ENCODE measurements at regions not wholly inside any gene's neighbourhood (a gene's known extent, or its start where the extent isn't known, plus 50 kb on each side); places are given as distances from the start of the nearest gene placed in this dataset.
"Not testable (repeated sequence)": the region's sequence is repeated elsewhere in the genome, so short reads cannot be mapped to it uniquely, and the experiment has no call there.

DNA sequence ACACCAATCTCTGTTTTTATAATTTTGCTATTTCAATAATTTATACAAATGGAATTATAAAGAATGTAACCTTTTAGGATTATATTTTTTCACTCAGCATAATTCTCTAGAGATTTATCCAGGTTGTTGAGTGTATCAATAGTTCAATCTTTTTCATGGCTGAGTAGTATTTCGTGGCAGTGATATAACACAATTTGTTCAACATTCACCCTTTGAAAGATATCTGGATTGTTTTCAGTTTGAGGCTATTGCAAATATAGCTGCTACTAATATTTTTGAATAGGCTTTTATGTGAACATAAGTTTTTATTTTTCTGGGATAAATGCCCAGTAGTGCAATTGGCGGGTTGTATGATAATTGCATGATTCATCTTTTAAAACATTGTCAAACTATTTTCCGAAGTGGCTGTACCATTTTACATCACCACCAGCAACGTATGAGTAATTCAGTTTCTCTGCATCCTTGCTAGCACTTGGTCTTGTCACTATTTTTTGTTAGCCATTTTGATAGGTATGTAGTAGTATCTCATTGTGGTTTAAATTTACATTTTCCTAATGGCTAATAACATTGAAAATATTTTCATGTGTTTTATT, 55.6 kb upstream of the ABCD3 start:
- DNase-seq (ENCODE audit: low spot score), result no peak

GRCh38 chr1:94358630-94359599, 59.3 kb upstream of the ABCD3 start:
- DNase-seq (ENCODE audit: low spot score), result no peak

DNA sequence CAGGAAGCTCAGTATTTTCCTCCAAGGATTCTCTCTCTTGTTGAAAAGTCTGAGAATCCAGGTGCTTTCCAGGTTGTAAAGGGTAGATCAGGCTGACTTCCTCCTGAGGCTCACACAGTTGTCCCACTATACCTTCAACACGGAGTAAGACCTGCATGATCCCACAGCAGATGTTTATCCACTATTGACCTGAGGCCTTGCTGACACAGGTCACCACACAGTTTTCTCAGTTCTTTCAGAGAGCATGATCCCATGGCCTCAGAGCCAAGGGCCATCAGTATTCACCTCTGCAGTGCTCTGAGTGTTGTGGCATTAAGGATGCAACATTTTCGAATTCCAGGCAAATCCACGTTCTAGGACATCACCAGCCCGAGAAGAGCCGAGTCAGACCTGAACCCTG, 60.5 kb upstream of the ABCD3 start:
- no peak for DNase-seq (ENCODE audit: low spot score)

DNA sequence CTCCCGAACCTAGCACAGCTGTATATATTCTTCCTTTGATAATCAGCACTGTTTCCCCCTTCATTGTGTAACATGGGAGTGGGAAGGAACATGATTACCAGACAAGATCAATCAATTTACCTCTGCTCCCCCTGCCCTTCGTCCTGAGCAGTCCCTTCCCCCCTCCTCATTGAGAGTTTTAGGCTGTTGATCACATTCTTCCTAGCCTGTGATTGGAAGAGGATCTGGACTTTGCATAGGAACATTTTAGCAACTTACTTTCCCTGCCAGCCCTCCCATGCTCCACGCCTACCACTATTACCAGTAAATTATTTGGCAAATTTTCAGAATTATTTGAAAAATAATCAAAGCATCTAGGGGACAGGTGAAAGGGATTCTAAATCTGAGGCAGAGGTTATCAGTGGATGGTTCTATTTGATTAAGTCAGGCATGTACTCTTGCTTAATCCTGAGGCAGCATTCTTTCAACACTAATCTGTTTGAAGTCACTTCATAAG, 62.7 kb upstream of the ABCD3 start:
- DNase-seq (ENCODE audit: low spot score), result no peak

GRCh38 chr1:94351481-94351880, 66.7 kb upstream of the ABCD3 start:
- DNase-seq (ENCODE audit: low spot score), result no peak

DNA sequence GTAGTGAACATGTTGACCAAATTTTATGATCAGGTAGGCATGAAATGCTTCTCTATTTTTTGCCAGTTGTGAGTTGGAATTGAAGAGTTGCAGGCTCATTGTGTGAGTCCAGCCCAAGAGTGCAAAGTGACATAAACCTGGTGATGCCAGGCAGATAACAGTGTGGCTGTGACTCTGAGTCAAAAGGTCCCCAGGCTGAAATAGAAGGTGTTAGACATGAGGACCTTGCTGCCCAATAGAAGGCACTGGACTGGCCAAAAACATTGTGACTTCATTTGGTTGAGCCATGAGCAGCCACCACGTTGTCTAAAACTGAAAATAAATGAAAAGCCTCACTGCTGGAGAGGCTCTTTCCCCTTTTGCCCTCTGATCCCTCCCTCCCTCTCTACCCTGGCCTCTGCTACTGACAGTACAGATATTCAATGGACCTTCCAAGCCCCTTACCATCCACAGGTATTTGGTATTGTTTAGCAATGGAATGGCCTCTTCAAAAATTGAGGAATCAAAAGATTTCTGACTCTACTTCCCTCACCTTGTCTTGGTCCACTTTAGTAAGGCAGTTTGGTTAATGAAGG, 67.8 kb upstream of the ABCD3 start:
- DNase-seq (ENCODE audit: low spot score), result no peak

DNA sequence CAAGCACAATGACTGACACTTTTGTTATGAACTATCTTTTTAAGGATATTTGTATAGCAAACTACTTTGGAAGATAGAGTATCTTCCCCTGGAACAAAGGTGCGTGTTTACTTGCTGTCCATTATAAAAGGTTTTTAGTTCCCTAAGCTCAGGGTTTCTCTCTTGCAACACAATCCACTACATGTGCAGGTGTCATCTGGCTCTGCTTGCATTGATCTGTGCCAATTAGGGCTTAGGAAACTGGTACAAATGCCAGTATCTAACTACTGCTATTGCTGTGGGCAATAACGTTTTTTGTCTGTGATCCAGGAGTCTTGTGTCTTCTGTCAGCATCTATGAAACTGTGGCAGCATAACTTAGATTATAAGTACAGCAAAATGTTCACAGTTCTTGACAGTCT, 68.3 kb upstream of the ABCD3 start:
- DNase-seq (ENCODE audit: low spot score), result no peak

- not testable (repeated sequence) for DNase-seq (ENCODE audit: low spot score)
Measured at GRCh38 chr1:94348386-94348785, 69.8 kb upstream of the ABCD3 start.

DNA sequence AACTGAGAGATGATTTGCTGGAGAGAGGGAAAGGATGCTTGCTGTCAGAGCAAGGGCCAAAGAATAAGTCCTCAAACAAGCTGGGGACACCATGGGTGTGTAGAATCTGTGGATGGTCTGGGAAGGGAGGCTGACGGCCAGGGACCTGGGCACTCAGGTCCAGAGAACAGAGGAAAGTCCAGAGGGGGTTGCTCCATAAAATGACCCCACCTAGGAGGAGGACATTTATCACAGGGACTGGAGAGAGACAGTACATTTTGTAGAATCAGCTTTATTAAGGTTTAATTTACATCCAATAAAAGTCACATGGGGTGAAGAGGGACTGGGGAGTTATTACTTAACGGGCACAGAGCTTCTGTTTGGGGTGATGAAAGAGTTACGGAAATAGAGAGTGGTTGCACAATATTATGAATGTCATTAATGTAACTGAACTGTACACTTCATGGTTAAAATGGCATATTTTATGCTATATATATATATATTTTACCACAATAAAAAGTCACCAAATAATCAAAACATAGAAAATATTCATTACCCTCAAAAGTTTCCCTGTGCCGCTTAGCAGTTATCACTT, 73.0 kb upstream of the ABCD3 start:
- no peak for DNase-seq (ENCODE audit: low spot score)

- DNase-seq (ENCODE audit: low spot score), result no peak
Measured at GRCh38 chr1:94342416-94342815, 75.8 kb upstream of the ABCD3 start.

- no peak for DNase-seq (ENCODE audit: low spot score)
Measured at GRCh38 chr1:94339206-94339927, 78.8 kb upstream of the ABCD3 start.

DNA sequence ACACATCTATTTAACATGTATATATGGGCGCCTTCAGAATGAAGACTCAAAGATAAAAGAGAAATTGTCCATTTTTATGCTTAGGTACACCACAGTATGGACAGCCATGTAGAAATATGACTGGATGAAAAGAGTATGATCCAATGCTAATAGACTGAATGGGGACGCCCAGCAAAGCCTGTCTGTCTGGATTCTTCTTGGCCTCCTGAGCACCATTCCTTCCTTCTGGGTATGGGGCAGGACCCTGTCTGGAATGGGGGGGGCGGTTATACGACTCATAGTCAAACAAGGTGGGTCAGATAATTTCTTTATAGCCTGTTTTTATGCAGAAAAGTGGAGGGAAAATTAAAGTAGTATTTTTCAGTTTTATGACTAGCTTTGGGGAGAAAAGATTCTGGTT, 81.2 kb upstream of the ABCD3 start:
- no peak for DNase-seq (ENCODE audit: low spot score)

GRCh38 chr1:94335950-94336349, 82.2 kb upstream of the ABCD3 start:
- peak; percentile 68 for DNase-seq (ENCODE audit: low spot score)

DNA sequence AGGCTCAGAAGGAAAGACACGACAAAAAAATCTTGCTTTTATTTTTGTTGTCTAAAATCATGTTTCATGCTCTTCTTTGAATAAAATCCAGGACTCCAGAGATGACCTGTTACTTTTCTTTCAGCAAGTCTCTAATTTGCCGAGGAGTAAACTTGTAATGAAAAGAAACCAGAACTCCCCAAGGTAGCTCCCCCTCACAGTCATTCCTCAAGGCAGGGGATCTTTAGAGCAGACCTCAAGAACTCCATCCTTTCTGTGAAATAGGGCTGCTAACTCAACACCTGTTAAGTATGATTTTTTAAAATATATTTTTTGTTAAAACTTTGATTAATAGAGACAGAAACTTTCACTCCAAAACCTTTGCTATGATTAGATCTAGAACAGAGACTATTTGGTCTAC, 82.7 kb upstream of the ABCD3 start:
- no peak for DNase-seq (ENCODE audit: low spot score)

DNA sequence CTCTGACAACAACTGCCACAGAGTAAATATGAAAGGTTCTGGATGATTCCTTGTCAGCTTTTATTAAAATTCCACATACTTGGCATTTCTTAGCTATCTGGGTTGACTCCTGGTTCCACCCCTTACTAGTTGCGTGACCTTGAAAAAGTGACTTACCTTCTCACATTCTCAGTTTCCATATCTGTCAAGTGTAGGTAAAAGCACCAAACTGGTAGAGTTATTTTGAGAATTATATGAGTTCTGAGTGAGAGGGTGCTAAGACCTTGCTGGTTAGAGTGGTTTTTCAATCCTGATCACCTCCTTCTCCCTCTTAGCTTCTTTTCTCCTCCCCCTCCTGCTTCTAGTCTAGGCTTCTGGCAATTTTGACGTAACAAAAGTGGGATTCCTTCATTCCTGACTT, 83.4 kb upstream of the ABCD3 start:
- no peak for DNase-seq (ENCODE audit: low spot score)

DNA sequence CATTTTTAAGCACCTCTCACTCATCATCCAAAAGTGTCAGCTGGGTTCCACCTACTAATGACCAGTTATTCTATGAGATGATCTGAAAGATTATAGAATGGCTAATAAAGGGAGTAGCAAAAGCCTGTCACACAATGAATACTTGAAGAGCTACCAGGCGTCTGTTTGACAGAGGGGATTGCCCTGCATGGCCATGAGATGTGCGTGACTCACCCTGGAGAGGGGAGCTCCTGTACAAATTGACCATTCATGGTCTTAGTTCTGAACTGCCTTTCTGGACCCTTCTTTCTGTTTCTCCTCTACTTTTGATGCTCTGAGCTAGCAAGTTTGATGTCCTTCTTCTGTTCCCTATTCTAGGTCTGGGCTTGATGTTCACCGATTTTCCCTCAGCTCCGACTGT, 85.2 kb upstream of the ABCD3 start:
- no peak for DNase-seq (ENCODE audit: low spot score)

DNA sequence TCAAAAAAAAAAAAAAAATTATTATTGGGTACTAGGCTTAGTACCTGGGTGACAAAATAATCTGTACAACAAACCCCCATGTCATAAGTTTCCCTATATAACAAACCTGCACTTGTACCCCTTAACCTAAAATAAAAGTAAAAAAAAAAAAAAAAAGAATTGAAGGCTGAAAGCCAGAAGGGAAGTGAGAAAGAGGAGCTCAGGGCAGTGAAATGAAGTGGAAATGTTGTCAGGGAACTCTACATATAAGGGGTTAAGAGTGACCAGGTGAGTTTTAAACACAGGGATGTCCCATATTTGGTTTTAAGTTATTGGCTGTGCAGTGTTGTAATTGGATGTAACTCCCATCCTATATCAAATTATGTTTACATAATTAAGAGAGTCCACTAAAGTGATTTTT, 85.7 kb upstream of the ABCD3 start:
- no peak for DNase-seq (ENCODE audit: low spot score)

DNA sequence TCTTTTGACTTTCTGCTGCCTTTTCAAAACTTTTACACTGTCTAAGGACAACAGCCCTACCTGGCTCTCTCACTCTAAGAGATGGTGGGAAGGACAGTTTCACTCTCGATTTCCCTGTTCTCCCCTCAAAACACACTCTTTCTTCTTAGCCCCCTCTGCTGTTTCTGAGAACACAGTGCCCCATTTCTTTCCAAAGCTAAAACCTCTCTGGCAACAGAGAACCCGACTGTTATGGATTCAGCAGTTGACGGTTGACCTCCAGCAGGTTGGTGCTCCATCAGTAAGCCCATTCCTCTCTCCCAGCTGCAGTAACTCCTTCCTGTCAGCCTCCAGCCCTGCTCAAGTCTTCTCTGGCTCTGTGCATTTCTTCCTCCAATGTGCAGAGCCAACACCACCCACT, 88.2 kb upstream of the ABCD3 start:
- DNase-seq (ENCODE audit: low spot score), result peak; percentile 28

DNA sequence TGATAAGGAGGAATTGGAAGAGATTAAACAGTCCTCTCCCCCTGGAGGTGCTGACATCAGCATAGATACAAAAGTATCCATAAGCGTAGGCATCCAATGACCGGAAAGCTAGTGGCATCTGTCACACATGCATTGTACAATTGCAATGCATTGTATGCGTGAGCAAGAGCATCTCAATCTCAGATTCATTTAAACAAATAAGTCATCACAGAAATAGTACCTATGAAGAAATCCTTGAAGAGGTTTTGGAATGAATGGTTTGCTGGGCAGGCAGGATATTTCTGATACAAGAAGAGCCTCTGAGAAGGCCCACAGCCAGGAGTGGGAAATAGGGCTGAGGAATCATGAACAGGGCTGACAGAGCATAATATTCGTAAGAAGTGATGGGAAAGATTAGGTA, 88.9 kb upstream of the ABCD3 start:
- DNase-seq (ENCODE audit: low spot score), result no peak

DNA sequence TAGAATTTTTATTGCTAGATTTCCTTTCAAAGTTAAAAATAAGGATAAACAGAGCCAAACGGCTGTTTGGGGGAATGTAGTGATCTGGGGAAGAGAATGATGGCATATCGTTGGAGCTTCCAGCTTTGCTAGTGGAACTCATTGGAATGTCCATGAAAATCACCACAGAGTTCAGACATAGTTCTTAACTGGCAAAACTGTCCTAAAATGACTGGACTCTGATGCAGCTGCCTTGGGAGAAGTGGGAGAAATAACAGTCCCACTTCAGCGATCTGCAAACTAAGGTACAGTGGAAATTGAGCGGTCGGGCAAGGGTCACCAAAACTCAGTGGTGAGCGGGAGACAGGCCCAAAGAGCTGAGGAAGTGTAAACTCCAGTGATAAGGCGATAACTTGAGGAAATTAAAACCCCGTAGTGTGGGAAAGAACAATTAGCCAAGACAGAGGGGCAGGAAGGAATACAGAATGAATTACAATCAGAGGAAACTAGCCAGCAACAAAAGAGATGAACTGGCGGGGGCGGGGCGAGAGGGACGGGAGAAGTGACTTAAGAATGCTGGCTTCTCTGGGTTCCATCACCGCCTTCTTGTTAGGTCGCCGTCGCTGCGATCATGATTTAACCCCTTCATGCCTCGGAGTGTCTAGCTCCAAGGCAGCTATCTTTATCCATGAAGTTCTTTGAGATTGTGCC, 89.8 kb upstream of the ARHGAP29 start:
- no peak for DNase-seq (ENCODE audit: low spot score)

DNA sequence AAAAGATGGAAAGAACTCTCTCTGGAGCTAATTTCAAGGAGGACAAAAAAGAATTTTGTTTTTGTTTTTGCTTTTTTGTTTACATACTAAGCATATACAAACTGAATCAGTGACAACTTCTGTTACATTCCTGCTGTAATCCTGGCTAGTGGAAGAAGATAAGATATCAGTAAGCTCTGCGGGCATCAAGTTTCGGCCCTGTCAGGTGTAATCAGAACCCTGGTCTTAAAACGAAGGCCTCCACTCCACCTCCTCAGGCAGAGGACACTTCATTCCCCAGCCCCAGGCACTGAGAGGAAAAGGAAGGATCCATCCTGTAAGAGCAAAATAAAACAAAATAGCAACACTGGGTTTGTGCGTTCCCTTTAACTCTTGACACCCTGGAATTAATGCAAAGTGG, 88.9 kb upstream of the ARHGAP29 start:
- no peak for DNase-seq (ENCODE audit: low spot score)

Measured in NAMALWA (cell line).